HG03135 (cell line): ENCODE measurements at regions not wholly inside any gene's neighbourhood (a gene's known extent, or its start where the extent isn't known, plus 50 kb on each side); places are given as distances from the start of the nearest gene placed in this dataset.

Experiments
- ATAC-seq: cut with Tn5 transposase; IDR thresholded peaks from one replicate; pipeline ENCODE4 v1.9.1; 2021; ENCODE audit warnings: mild to moderate bottlenecking, moderate library complexity; ENCODE audit not compliant: unreplicated experiment

- ATAC-seq = no peak
These were observed 236.6 kb upstream of the MYOCD start for GRCh38 chr17:12429116-12429515.

GRCh38 chr17:12431188-12431587, 234.5 kb upstream of the MYOCD start:
- ATAC-seq = peak; percentile 85

- no peak for ATAC-seq
These were observed 227.5 kb upstream of the MYOCD start for GRCh38 chr17:12438212-12438611.

- no peak for ATAC-seq
These were observed 226.7 kb upstream of the MYOCD start for GRCh38 chr17:12438813-12439586.

- ATAC-seq = no peak
These were observed 220.4 kb upstream of the MYOCD start for GRCh38 chr17:12445331-12445730.

GRCh38 chr17:12457493-12457892, 208.2 kb upstream of the MYOCD start:
- no peak for ATAC-seq

GRCh38 chr17:12459736-12460135, 206.0 kb upstream of the MYOCD start:
- ATAC-seq = no peak

GRCh38 chr17:12463102-12463501, 202.6 kb upstream of the MYOCD start:
- ATAC-seq = no peak

- no peak for ATAC-seq
These were observed 193.2 kb upstream of the MYOCD start for GRCh38 chr17:12472252-12473173.

GRCh38 chr17:12478311-12478710, 187.4 kb upstream of the MYOCD start:
- no peak for ATAC-seq

GRCh38 chr17:12485361-12485906, 180.3 kb upstream of the MYOCD start:
- ATAC-seq = no peak

GRCh38 chr17:12489325-12489724, 176.4 kb upstream of the MYOCD start:
- ATAC-seq = no peak

GRCh38 chr17:12492450-12492849, 173.2 kb upstream of the MYOCD start:
- no peak for ATAC-seq

GRCh38 chr17:12505866-12506265, 159.8 kb upstream of the MYOCD start:
- ATAC-seq = no peak

GRCh38 chr17:12507026-12507595, 158.6 kb upstream of the MYOCD start:
- no peak for ATAC-seq

GRCh38 chr17:12509801-12510200, 155.9 kb upstream of the MYOCD start:
- no peak for ATAC-seq

GRCh38 chr17:12510535-12510934, 155.2 kb upstream of the MYOCD start:
- ATAC-seq = no peak

GRCh38 chr17:12512694-12513355, 152.9 kb upstream of the MYOCD start:
- ATAC-seq = no peak

- ATAC-seq = no peak
These were observed 151.1 kb upstream of the MYOCD start for GRCh38 chr17:12514596-12514995.

GRCh38 chr17:12519956-12520594, 145.6 kb upstream of the MYOCD start:
- ATAC-seq = no peak
